Stimulated activated CD4-positive, alpha-beta T cell treated with anti-CD3 and anti-CD28 coated beads, TNF-alpha, amount 100 ng/mL, for 48 hours (primary cell): ENCODE measurements at regions not wholly inside any gene's neighbourhood (a gene's known extent, or its start where the extent isn't known, plus 50 kb on each side); places are given as distances from the start of the nearest gene placed in this dataset.
"Not testable (repeated sequence)": the region's sequence is repeated elsewhere in the genome, so short reads cannot be mapped to it uniquely, and the experiment has no call there.

ENCODE experiments used
- DNase-seq, 3 donors: peaks; one replicate each; pipeline ENCODE4 v3.0.0-alpha.2; 2020; ENCODE audit warnings: low read depth in 3 of 3

GRCh38 chr5:106246044-106246745 is 1424.5 kb downstream of the EFNA5 start:
- not testable (repeated sequence) for DNase-seq

GRCh38 chr5:106241409-106241808 is 1429.3 kb downstream of the EFNA5 start:
- no peak for DNase-seq

- DNase-seq, result no peak
Observed at GRCh38 chr5:106205916-106206571, 1464.7 kb downstream of the EFNA5 start.

GRCh38 chr5:106202035-106202434 is 1468.7 kb downstream of the EFNA5 start:
- no peak for DNase-seq

GRCh38 chr5:106200971-106201370 is 1469.8 kb downstream of the EFNA5 start:
- no peak for DNase-seq

GRCh38 chr5:106195679-106196474 is 1474.9 kb downstream of the EFNA5 start:
- no peak for DNase-seq

- DNase-seq, result no peak
Observed at GRCh38 chr5:106189121-106189809, 1481.5 kb downstream of the EFNA5 start.

- DNase-seq, result no peak
Observed at GRCh38 chr5:106185661-106186081, 1485.1 kb downstream of the EFNA5 start.

GRCh38 chr5:106174903-106175302 is 1495.8 kb downstream of the EFNA5 start:
- DNase-seq, result no peak

- DNase-seq, result no peak
Observed at GRCh38 chr5:106172681-106173532, 1497.8 kb downstream of the EFNA5 start.

- DNase-seq, result no peak
Observed at GRCh38 chr5:106171708-106172107, 1499.0 kb downstream of the EFNA5 start.

GRCh38 chr5:106171132-106171531 is 1499.6 kb downstream of the EFNA5 start:
- DNase-seq, result no peak

GRCh38 chr5:106167766-106168165 is 1503.0 kb downstream of the EFNA5 start:
- no peak for DNase-seq

GRCh38 chr5:106163233-106163632 is 1507.5 kb downstream of the EFNA5 start:
- no peak for DNase-seq

- DNase-seq, result no peak
Observed at GRCh38 chr5:106159616-106160015, 1511.1 kb downstream of the EFNA5 start.

- no peak for DNase-seq
Observed at GRCh38 chr5:106154280-106154716, 1516.4 kb downstream of the EFNA5 start.

GRCh38 chr5:106152569-106152968 is 1518.2 kb downstream of the EFNA5 start:
- DNase-seq, result no peak

- no peak for DNase-seq
Observed at GRCh38 chr5:106142116-106142515, 1528.6 kb downstream of the EFNA5 start.

GRCh38 chr5:106140101-106140500 is 1530.6 kb downstream of the EFNA5 start:
- DNase-seq, result no peak

- no peak for DNase-seq
Observed at GRCh38 chr5:106136061-106136460, 1534.7 kb downstream of the EFNA5 start.

GRCh38 chr5:106135473-106135872 is 1535.3 kb downstream of the EFNA5 start:
- no peak for DNase-seq
